Renal pelvis (tissue), 1 donor: ENCODE measurements at regions not wholly inside any gene's neighbourhood (a gene's known extent, or its start where the extent isn't known, plus 50 kb on each side); places are given as distances from the start of the nearest gene placed in this dataset.
"Not testable (repeated sequence)": the region's sequence is repeated elsewhere in the genome, so short reads cannot be mapped to it uniquely, and the experiment has no call there.

ENCODE experiments used
- DNase-seq: peaks from one replicate; pipeline ENCODE4 v3.0.0-alpha.2; 2013

DNA sequence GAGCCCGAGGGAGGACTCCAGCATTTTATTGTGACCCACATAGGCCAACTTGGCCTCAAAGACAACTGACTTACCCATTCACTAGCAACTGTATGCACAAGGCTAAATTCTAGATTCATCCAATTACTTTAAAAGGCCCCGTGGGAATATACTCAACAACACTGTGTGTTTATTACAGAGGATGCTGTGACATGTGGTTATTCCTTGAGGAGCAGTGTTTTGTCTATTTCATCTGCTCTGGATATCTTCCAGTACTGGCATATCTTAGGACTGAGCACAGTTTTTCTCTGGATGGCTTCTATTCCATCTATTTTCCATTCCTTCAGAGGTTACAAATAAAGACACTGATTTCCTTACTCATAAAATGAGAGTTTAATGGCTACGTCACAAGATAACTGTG lies 87.2 kb upstream of the KRAS start:
- no peak for DNase-seq

DNA sequence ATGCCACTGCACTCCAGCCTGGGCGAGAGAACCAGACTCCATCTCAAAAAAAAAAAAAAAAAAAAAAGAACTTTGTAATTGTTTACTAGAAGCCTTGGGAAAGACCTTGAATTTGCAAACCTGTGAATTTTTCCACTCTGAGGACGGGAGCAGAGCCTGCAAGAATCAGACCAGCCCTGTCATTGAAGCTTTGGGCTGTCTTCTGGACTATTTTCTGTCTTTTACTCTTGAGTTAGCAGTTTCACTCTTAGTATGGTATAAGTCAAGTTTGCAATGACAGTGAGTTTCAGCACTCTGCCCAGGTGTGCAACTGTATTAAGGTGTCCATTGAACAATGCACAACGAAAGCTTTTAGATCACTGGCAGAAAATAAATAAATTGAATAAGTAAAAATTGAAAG lies 81.4 kb upstream of the KRAS start:
- no peak for DNase-seq

DNA sequence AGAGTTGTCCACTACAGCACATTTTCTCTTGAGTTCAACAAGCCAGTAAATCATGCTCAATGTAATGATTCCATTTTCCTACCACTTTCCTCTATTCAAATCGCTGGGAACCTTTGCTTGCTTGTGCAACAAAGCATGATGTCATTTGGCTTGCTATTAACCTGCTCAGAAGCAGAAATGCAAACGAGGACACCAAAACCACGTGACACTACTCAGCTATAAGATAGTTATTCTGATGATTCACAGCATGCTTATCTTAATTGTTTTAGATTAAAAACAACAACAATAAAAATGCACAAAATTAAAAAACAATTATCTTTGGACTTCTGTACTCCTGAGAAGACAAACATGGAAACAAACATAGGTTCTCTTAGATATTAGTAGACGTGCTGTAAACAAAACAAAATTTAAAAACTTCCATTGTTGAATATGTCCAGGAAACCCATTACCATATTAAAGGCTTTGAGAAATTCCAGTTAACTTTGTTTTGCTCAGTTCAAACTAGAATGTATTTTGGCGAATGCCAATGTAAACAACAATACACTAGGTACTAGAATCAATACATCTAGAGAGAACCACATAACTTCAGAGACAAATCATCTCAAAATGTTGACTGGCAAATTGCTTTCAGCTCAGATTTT lies 77.5 kb upstream of the KRAS start:
- DNase-seq = no peak

DNA sequence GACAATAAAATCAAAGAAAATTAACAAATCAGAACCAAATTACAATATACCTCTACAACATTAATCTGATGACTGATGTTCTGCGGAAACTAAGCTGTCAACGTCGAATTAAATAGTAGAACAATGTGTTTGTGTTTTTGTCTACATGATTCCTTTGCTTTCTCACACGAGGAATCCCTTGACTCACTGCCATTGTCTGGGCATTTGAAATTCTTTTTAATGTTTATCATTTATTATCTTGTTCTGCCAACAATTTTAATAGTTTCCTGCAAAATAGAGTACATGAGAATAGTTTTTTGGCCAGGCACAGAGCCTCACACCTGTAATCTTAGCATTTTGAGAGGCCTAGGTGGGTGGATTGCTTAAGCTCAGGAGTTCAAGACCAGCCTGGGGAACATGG lies 76.6 kb upstream of the KRAS start:
- no peak for DNase-seq

DNA sequence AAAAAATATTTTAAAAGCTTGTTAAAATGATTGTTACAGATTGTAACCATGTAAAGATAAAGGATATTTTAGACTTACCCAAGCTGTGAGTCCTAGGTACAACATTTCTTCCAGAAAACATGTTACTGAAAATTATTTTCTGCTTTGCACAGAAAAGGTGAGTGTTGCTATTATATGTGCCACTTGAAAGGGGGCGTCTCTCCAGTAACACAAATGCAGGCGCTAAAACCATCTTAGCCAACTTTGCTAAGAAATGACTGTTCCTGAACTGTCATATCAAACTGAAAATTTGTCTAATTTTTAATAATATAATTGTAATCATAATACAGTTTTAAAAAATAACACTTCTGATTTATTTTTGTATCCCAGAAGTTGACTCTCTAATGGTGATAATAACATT lies 75.6 kb upstream of the KRAS start:
- DNase-seq = no peak

DNA sequence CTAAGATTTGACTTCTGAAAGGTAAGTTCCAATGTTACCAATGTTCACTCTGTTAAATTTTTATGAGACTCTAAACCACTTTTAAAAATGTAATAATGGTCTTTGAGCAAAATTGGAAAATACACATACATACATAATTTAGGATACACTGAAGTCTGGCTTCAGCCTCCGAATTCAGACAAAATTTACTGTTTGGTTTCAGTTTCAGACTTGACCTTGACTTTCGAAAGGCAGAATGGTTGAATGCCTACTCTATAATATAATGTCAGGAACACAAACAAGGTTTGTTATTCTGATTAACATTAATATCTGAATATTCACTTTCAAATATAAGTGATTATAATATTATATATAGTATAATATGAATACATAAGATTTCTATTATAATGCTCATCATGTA lies 74.1 kb upstream of the KRAS start:
- no peak for DNase-seq

DNA sequence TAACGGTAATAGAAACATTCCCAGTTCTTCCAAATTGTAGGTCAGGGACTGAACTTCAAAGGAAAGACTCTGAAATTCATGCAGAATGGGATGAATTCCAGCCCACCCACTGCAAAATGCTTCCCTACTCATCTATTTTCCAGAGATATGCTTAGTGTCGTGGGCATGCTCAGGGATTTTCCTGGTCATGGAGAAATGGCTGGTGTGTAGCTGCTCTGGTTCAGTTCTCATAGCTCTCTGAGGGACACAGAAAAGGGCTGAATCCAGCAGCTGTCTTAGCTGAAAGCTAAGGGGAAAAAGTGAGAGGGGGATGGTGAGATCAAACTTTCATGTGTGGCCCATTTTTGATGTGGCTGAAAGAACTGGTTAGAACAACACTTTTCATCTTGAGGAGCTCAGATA lies 72.9 kb upstream of the KRAS start:
- DNase-seq = no peak

DNA sequence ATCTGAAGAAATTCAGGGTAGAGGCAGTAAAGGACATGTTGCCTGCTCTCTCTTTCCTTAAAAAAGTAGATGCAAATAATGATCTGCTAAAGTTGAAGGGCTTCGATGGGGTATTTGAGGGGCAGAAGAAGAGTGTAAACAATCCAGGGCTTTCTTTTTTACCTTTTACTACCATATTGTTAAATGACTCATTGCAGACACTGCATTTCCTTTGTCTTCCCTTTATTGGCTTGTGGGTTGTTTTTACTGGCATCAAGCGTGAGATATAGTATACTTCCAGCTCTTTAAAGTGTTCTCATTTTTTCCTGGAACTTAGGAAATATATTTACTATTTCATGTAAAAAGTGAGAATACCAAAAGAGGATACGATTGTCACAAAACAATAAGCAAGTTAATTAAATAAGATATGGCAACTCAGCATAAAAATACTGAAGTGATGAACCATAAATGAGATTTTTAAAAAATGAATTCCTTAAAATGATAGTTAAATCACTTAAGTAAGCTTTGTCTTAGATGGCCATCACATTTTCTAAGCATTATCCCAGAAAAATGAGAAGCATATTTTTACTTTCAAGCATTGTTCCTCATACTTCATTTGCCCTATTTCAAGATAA lies 72.3 kb upstream of the KRAS start:
- no peak for DNase-seq

DNA sequence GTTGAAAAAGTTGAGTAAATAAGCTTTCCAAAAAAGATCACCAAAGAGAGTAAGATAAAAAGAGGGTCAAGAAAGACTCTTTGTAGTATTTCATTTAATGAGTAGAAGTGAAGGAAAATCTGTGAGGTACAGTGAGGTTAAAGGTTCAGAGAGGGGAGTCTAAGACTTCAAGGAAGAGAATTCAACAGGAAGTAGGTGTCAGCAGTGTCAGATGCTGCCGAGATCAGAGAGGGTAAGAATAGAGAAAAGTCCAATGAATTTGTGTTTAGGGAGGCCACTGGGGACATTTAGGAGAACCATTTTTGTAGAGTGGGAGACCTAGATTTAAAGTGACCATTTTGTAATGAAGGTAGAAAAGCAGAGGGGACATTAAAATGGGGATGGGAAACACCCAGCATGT lies 71.6 kb upstream of the KRAS start:
- no peak for DNase-seq

DNA sequence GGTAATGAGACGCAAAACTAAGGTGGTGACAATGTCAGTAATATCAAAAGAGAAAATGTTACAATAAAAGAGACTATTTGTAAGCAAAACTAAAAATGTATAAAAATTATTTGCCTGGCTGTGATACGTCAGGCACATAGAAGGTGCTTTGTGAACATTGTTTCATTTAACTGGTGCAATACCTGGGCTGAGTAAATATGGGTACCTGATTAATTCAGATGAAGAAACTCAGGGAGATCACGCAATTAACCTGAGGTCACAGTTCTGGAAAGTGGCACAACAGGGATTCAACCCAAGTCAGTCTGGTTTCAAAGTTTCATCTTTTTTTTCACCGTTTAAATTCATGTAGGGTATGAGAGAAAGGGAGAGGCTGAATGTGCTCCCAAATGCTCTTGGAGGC lies 71.0 kb upstream of the KRAS start:
- DNase-seq = no peak

DNA sequence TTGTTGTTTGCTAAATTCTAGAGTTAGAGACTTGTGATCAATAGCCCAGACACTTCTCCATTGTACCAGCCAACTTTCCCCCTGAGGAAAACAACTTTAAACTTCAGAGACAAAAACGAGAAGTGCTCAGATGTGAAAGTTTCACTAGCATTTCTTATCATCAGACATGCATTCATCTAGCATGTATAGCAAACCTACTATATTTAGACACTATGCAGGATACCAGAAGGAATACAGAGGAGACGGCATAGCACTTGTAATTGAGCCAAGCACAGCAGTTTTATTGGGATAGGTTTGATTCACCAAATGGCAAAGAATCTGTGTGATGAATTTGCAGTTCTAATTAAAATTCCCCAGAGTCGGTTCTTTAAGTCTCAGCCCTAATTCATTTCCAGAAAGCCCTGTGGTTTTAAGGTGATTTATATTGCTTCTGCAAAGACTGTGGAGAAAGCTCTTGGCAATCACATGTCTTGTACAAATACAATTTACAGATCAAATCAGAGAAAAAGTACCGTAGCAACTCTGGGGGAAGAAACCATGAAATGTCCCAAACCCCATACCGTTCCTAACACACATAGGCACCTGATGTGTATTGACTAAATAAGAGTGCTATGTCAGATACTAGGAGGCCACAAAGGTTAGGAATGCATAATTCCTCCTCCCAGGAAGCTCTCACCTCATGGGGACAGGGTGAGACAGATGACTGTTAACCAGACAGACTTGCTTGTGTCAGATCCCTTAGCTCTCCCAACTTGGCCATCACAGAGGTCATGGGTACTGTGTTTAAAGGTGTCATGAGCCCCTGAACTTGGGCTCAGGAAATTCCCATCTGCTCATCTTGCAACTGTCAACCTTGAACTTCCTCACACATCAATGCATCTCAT lies 69.6 kb upstream of the KRAS start:
- no peak for DNase-seq

DNA sequence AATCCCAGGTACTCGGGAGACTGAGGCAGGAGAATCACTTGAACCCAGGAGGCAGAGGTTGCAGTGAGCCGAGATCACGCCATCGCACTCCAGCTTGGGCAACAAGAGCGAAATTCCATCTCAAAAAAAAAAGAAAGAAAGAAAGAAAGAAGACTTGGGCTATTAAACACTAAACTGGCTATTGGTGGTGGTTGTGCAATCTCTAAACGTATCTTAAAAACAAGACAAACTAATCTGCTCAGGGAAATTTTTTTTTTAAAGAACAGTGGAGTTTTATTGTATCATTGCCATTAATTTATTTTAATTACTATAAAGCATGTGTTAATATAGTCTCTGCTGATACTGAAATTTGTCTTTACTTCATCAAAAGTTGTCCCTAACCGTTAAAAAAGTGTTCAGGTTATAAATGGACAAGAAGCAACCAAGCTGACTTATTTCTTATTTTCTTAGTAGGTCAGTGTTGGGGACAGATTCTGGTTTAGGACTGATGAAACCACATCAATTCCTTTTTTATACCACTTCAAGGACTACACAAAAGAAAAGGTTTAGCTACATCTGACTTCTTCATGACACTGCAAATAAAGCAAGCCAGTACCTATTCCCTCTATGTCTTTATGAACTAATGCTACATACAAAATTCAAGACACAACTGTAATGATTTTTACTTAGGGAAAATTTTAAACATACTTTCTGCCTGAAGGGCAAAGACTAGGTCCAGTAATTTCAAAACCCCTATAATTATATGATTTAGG lies 68.7 kb upstream of the KRAS start:
- no peak for DNase-seq

DNA sequence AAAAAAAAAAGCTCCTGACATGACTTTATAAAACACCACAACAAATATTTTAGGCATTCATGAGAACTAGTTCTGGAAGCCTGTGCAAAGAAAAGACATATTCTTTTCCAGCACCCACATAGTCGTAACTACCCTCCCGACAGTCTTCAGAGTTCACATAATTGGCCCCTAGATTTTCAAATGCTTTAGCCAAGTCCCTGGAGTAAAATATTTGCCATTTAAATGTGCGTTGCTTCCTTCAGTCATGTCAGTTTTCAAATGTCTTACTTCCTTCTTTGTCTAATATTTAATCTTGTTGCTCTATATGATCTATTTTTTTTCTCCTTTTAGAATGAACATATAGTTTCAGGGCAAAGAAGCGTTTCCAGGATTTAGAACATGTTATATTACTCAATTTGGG lies 66.8 kb upstream of the KRAS start:
- DNase-seq = no peak

DNA sequence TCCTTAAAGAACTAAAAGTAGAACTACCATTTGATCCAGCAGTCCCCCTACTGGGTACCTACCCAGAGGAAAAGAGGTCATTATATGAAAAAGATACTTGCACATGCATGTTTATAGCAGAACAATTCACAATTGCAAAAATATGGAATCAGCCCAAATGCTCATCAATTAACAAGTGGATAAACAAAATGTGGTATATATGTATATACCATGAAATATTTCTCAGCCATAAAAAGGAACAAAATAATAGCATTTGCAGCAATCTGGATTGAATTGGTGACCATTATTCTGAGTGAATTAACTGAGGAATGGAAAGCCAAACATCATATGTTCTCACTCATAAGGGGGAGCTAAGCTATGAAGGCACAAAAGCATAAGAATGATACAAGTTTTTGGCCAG lies 64.7 kb upstream of the KRAS start:
- DNase-seq = no peak

DNA sequence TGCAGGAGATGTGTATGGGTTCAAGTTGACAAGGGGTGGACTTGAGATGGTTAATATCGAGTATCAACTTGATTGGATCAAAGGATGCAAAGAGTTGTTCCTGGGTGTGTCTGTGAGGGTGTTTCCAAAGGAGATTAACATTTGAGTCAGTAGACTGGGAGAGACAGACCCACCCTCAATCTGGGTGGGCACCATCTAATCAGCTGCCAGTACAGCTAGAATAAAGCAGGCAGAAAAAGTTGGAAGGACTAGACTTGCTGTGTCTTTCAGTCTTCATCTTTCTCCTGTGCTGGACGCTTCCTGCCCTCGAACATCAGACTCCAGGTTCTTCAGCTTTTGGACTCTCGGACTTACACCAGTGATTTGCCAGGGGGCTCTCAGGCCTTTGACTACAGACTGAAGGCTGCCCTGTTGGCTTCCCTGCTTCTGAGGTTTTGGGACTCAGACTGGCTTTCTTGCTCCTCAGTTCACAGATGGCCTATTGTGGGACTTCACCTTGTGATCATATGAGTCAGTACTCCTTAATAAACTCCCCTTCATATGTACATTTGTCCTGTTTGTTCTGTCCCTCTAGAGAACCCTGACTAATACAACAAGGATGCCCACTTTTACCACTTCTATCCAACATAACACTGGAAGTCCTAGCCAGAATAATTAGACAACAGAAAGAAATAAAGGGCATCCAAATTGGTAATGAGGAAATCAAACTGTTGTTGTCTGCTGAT lies 62.7 kb upstream of the KRAS start:
- DNase-seq = not testable (repeated sequence)

DNA sequence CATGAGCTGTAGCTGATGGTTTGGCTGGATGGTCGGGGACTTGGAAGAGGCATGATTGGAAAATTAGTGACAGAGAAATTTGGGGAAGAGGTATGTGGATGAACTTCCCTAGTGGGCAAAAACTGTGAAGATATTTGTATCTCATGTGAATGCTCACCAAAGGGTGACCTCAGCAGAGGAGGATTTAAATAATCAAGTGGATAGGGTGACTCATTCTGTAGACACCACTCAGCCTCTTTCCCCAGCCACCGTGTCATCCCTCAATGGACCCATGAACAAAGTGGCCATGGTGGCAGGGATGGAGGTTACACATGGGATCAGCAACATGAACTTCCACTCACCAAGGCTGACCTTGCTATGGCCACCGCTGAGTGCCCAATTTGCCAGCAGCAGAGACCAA lies 60.8 kb upstream of the KRAS start:
- no peak for DNase-seq

DNA sequence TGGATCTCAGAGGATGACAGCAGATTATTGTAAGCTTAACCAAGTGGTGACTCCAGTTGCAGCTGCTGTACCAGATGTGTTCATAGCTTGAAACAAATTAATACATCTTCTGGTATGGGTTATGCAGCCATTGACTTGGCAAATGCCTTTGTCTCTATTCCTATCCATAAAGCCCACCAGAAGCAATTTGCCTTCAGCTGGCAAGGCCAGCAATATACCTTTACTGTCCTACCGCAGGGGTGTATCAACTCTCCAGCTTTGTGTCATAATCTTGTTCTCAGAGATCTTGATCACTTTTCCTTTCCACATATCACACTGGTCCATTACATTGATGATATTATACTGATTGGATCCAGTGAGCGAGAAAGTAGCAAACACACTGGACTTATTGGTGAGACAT lies 59.3 kb upstream of the KRAS start:
- not testable (repeated sequence) for DNase-seq

DNA sequence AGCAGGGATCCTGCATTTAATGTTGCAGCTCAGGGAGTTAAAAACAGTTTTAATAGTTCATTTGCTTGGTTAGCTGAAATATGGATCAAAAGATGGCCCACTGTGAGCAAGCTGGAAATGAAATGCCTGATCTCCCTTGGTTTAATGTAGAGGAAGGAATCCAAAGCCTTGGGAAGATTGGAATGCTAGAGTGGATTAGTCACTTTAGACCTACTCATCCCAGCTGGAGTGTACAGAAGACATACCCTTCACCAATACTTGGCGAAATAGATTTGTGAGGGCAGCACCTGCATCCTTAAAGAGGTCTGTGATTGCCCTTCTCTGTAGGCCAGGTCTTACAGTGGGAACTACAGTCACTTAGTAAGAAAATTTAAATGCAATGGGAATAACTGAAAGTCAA lies 58.0 kb upstream of the KRAS start:
- DNase-seq = no peak

DNA sequence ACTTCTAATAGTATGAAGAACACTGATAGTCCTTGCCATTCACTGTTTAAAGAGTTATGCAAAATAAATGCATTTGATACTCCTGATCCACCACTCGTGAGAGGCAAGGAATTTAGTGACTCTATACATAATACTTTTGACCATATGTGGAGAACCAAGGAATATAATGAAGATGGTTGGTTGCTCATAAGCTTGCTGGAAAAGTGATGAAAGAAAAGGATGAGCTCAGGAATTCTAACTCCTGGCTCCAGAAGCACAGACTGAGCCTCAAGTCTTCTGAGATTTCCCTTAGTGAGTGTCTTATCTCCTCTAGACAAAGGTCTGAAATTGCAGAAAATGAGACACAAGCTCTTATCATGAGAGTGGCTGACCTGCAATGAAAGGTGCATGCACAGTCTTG lies 57.1 kb upstream of the KRAS start:
- DNase-seq = no peak

DNA sequence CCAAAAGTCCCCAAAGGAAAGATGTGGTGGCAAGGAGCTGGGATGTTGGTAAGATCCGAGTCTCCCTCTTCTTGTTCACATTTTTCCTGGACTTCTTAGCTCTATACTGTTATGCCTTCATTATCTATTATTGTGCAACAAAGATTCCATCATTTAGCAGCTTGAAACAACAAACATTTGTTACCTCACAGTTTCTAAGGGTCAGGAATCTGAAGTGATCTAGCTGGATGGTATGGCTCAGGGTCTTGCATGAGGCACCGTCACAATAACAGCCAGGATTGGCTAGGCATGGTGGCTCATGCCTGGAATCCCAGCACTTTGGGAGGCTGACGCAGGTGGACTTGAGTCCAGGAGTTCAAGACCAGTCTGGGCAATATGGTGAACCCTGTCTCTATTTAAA lies 51.1 kb upstream of the KRAS start:
- no peak for DNase-seq
